M059J (cell line): ENCODE measurements at regions not wholly inside any gene's neighbourhood (a gene's known extent, or its start where the extent isn't known, plus 50 kb on each side); places are given as distances from the start of the nearest gene placed in this dataset.

Source experiments
- DNase-seq: peaks from one replicate; pipeline ENCODE4 v3.0.0-alpha.2; 2012; ENCODE audit warnings: low read depth

- DNase-seq, result no peak
These were observed 202.1 kb upstream of the MEX3C start for GRCh38 chr18:51399491-51400122.

DNA sequence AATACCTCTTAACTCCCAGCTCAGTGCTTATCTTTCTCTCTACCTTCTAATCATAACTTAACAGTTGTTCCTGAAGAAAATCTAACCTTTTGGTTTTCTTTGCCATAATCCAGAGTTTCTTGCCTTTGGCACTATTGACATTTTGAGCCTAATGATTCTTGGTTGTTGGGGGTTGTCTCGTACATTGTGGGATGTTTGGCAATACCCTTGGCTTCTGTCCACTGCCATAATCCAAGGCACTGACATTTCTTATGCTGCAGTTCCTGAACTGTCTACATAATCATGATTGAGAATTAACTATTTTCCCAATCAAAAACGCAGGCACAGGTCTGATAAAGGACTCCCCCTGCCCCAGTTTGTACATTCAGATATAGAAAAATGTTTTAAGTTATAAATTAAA, 203.2 kb upstream of the MEX3C start:
- no peak for DNase-seq

GRCh38 chr18:51401912-51402311, 204.4 kb upstream of the MEX3C start:
- no peak for DNase-seq

GRCh38 chr18:51404620-51405019, 207.1 kb upstream of the MEX3C start:
- DNase-seq, result no peak

- no peak for DNase-seq
These were observed 208.4 kb upstream of the MEX3C start for GRCh38 chr18:51405683-51406477.

DNA sequence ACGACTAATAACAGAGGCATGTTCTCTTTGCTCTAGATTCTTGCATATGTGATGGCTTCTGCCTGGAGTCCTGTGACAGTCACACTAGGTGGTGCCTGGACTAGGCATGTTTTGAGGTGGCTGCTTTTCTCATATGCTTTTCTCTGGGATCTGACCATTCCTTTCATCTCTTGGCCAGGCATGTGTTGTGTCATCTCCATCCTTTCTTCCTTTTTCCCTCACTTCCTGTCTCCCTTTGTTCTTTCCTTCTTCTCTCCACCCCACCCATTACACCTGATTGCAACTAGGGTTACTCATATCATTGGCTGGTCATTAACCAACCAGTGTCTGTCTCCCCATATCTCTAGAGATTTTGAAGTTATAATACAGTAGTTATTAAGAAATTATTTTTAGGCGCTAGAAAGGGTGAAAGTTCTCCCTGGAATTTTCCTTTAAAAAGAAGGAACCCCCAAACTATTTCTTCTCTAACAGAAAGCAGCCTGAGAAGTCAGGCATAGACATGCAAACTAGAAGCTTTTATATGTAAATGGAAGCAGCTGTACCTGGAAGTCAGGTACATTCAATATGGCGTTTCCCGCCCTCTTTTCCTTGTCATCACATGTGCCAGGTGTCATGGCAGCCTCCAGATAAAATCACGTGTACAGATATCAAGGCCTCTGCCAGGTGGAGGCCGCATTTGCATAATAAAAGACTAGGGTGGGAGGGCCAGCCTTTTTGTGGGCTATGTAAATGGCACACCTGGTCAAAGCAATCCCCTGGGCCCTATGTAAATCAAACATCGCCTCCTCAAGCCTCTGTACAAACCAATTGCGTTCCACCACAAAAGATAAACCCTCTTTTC, 220.4 kb upstream of the MEX3C start:
- DNase-seq, result no peak

DNA sequence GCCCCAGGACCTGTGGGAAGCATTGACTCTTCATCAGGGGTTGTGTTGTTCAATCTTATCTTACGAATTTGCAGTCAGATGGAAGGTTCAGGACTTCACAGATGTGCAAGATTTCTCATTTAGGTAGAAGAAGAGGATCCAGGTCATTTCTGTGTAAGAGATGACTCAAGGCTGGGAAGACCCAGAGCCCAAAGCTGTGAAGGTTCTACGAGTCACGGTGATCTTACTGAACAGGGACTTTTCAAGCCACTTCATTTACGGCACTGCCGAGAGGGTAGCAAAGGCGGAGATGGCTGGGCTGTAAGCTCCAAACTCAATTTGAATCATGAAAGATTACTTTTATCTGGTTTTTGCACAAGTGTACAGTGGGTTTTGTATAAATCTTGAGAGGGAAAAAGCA, 228.0 kb upstream of the MEX3C start:
- no peak for DNase-seq

DNA sequence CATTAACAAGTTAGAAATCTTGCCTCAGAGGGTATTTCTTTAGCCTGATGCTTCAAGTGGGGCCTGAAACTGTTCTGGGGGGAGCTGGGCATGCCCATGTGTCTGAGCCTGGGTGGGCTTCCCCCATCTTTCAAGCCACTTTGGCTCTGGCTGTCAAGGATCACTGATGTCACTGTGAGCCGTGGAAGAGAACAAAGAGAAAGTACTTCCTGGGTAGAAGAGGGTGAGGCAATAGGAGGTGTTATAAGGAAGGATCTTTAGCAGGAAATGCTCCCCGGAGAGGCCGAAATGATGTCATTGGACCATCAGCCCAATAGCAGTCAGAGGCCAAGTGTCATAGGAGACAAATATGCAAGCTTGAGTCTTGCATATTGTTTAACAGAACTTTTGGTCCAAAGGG, 228.4 kb upstream of the MEX3C start:
- no peak for DNase-seq

- no peak for DNase-seq
These were observed 229.5 kb upstream of the MEX3C start for GRCh38 chr18:51426996-51427395.

DNA sequence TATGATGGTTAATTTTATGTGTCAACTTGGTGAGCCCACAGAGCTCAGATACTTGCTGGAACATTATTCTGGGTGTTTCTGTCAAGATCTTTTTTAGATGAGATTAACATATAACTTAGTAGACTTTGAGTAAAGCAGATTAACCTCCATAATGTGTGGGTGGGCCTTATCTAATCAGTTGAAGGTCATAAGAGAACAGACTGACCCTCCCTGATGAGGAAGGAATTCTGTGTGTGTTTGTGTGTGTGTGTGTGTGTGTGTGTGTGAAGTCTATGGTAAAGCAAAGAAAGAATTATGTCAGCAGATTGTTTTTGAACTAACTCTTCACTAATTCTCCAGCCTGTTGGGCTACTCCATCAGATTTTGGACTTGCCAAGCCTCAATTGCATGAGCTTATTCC, 232.2 kb upstream of the MEX3C start:
- no peak for DNase-seq

DNA sequence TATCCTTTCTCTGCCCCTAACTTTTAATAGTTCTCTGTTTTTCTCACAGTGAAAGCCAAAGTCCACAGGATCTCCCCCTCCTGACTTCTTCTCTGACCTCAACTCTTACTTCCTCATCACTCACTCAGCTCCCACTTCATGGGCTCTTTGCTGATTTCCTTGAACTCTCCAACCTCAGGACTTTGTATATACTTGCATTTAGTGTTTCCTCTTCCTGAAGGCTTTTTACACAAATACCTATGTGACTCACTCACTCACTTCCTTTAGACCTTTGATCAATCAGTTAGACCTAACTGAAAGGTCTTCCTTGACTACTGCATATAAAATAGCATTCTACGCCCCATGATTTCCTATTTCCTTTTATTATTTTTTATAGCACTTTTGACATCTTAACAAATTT, 233.1 kb upstream of the MEX3C start:
- no peak for DNase-seq

- no peak for DNase-seq
These were observed 235.8 kb upstream of the MEX3C start for GRCh38 chr18:51433296-51433695.

DNA sequence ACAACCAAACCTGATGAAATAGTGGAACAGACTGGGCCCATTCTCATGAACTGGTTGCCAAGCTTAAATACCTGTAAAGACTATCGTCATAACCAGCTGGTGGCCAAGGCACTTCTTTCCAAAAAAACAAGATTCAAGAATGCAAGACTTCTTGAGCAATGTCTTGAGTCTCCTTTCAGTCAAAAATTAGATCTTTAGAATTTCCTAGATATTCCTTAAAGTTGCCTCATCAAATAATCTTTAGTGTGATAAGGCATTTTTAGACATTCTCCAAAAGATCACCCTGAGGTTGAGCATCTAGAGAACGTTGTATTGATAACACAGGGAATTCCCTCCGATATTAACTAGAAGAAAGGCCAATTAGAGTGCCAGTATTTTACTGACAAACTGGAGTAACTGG, 236.4 kb upstream of the MEX3C start:
- no peak for DNase-seq

- DNase-seq, result no peak
These were observed 240.1 kb upstream of the MEX3C start for GRCh38 chr18:51437280-51438271.

GRCh38 chr18:51438797-51439350, 241.4 kb upstream of the MEX3C start:
- DNase-seq, result no peak

GRCh38 chr18:51442012-51442411, 244.5 kb upstream of the MEX3C start:
- DNase-seq, result no peak

- no peak for DNase-seq
These were observed 249.2 kb upstream of the MEX3C start for GRCh38 chr18:51446571-51447210.

GRCh38 chr18:51447351-51448342, 250.2 kb upstream of the MEX3C start:
- no peak for DNase-seq

DNA sequence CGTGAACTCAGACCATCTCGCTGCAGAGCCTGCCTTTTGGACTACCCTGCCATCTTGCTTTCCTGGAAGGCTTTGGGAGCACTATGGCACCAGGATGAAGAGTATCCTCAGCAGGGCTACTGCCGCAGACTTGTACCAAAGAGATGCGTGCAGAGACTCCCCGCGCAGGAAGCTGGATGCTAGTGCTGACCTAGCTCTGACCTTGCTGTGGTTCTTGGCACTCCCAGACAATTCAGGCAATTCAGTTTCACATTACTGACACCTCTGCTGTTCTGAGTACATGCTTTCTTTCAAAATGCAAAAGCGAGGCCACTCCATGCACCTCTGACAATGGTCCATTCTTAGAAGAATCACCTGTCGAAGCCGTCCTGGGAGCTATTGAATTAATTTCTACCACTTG, 251.5 kb upstream of the MEX3C start:
- DNase-seq, result no peak
